HFF-Myc (cell line): ENCODE measurements at regions not wholly inside any gene's neighbourhood (a gene's known extent, or its start where the extent isn't known, plus 50 kb on each side); places are given as distances from the start of the nearest gene placed in this dataset.

Experiments
- DNase-seq: peaks from one replicate; pipeline ENCODE4 v3.0.0-alpha.2; 2011; ENCODE audit warnings: low read depth; ENCODE audit errors: extremely low read depth
- H3K4me3 ChIP-seq: replicated peaks from 2 replicates; pipeline ENCODE4 v1.5.1; 2011; ENCODE audit warnings: low read depth, mild to moderate bottlenecking, control low read depth, low read length
- CTCF ChIP-seq: IDR thresholded peaks from 2 replicates; pipeline ENCODE4 v1.5.1; 2012; ENCODE audit warnings: mild to moderate bottlenecking, low read depth, low read length, control low read depth; ENCODE audit errors: missing control alignments

GRCh38 chr1:31522556-31522845 lies 53.8 kb upstream of the TINAGL1 start:
- no peak overlapping the region for H3K4me3 ChIP-seq
- no peak for TF ChIP-seq CTCF
- DNase-seq, result no peak

- no peak for DNase-seq
- no peak overlapping the region for H3K4me3 ChIP-seq
- TF ChIP-seq CTCF, result no peak
Observed at GRCh38 chr1:31523012-31523411, 53.3 kb upstream of the TINAGL1 start.

GRCh38 chr1:31523769-31524168 lies 52.5 kb upstream of the TINAGL1 start:
- TF ChIP-seq CTCF, result no peak
- DNase-seq, result no peak
- no peak overlapping the region for H3K4me3 ChIP-seq

- TF ChIP-seq CTCF, result no peak
- H3K4me3 ChIP-seq, result no peak overlapping the region
- no peak for DNase-seq
Observed at GRCh38 chr1:31524186-31524901, 52.0 kb upstream of the TINAGL1 start.
